CD4-positive, alpha-beta T cell treated with Interleukin-21 for 1 hour (primary cell): ENCODE measurements at regions not wholly inside any gene's neighbourhood (a gene's known extent, or its start where the extent isn't known, plus 50 kb on each side); places are given as distances from the start of the nearest gene placed in this dataset.
"Not testable (repeated sequence)": the region's sequence is repeated elsewhere in the genome, so short reads cannot be mapped to it uniquely, and the experiment has no call there.

Source experiments
- DNase-seq: peaks from one replicate; pipeline ENCODE4 v3.0.0-alpha.2; 2020

GRCh38 chr5:82952326-82952725 is 124.9 kb downstream of the TMEM167A start:
- no peak for DNase-seq

GRCh38 chr5:82944267-82944666 is 132.9 kb downstream of the TMEM167A start:
- DNase-seq, result not testable (repeated sequence)

GRCh38 chr5:82942083-82942881 is 134.9 kb downstream of the TMEM167A start:
- no peak for DNase-seq

GRCh38 chr5:82938901-82939725 is 138.1 kb downstream of the TMEM167A start:
- DNase-seq, result no peak

GRCh38 chr5:82932473-82933220 is 144.5 kb downstream of the TMEM167A start:
- DNase-seq, result not testable (repeated sequence)

GRCh38 chr5:82931110-82931509 is 146.1 kb downstream of the TMEM167A start:
- no peak for DNase-seq

GRCh38 chr5:82925061-82925411 is 152.2 kb downstream of the TMEM167A start:
- DNase-seq, result no peak

GRCh38 chr5:82924226-82925060 is 152.8 kb downstream of the TMEM167A start:
- no peak for DNase-seq

GRCh38 chr5:82922086-82922734 is 155.0 kb downstream of the TMEM167A start:
- no peak for DNase-seq

GRCh38 chr5:82918311-82919031 is 158.7 kb downstream of the TMEM167A start:
- DNase-seq, result no peak

GRCh38 chr5:82917584-82917983 is 159.6 kb downstream of the TMEM167A start:
- no peak for DNase-seq

- DNase-seq, result no peak
Observed at GRCh38 chr5:82913971-82914370, 163.2 kb downstream of the TMEM167A start.

- DNase-seq, result no peak
Observed at GRCh38 chr5:82912462-82912861, 164.7 kb downstream of the TMEM167A start.

- no peak for DNase-seq
Observed at GRCh38 chr5:82911910-82912309, 165.3 kb downstream of the TMEM167A start.

GRCh38 chr5:82910905-82911304 is 166.3 kb downstream of the TMEM167A start:
- no peak for DNase-seq

- DNase-seq, result no peak
Observed at GRCh38 chr5:82910491-82910890, 166.7 kb downstream of the TMEM167A start.

GRCh38 chr5:82909771-82910170 is 167.4 kb downstream of the TMEM167A start:
- DNase-seq, result no peak

GRCh38 chr5:82905986-82906385 is 171.2 kb downstream of the TMEM167A start:
- DNase-seq, result no peak

- DNase-seq, result no peak
Observed at GRCh38 chr5:82901281-82901888, 175.8 kb downstream of the TMEM167A start.

- DNase-seq, result no peak
Observed at GRCh38 chr5:82894716-82895115, 182.5 kb downstream of the TMEM167A start.

- no peak for DNase-seq
Observed at GRCh38 chr5:82889088-82889487, 188.1 kb downstream of the TMEM167A start.
